Astrocyte (in vitro differentiated cells and primary cell): ENCODE measurements at regions not wholly inside any gene's neighbourhood (a gene's known extent, or its start where the extent isn't known, plus 50 kb on each side); places are given as distances from the start of the nearest gene placed in this dataset.

Experiments used
- EZH2 ChIP-seq: IDR thresholded peaks from 2 replicates; pipeline ENCODE4 v1.6.1; 2012; ENCODE audit warnings: mild to moderate bottlenecking, low read length, inconsistent platforms; ENCODE audit not compliant: insufficient read depth
- TF ChIP-seq, protein P1 (sequence below): IDR thresholded peaks from 2 replicates; pipeline ENCODE4 v1.5.1; 2011; ENCODE audit warnings: low read depth, mild to moderate bottlenecking, inconsistent platforms, low read length, moderate library complexity; ENCODE audit not compliant: insufficient read depth

DNA sequence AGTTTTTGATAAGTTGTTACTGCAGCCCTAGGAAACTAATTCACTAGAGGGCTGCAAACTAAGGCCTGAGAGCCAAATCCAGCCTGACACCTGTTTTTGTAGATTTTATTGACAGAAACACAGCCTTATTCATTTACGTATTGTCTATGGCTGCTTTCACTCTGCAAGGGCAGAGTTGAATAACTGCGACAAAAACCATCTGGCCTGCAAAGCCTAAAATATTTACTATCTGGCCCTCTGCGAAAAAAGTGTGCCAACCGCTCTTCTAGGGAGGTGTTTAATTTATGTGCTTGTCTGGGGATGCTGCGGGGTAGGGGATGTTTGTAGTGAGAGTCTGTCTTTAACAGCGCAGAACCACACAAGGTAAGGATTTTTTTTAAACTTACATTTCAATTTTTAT, 165.0 kb upstream of the RBFOX1 start:
- TF ChIP-seq, protein P1, sequence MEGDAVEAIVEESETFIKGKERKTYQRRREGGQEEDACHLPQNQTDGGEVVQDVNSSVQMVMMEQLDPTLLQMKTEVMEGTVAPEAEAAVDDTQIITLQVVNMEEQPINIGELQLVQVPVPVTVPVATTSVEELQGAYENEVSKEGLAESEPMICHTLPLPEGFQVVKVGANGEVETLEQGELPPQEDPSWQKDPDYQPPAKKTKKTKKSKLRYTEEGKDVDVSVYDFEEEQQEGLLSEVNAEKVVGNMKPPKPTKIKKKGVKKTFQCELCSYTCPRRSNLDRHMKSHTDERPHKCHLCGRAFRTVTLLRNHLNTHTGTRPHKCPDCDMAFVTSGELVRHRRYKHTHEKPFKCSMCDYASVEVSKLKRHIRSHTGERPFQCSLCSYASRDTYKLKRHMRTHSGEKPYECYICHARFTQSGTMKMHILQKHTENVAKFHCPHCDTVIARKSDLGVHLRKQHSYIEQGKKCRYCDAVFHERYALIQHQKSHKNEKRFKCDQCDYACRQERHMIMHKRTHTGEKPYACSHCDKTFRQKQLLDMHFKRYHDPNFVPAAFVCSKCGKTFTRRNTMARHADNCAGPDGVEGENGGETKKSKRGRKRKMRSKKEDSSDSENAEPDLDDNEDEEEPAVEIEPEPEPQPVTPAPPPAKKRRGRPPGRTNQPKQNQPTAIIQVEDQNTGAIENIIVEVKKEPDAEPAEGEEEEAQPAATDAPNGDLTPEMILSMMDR: no peak
- TF ChIP-seq EZH2: no peak
